GM21737 (cell line): ENCODE measurements at regions not wholly inside any gene's neighbourhood (a gene's known extent, or its start where the extent isn't known, plus 50 kb on each side); places are given as distances from the start of the nearest gene placed in this dataset.

ENCODE experiments used
- ATAC-seq: cut with Tn5 transposase; IDR thresholded peaks from one replicate; pipeline ENCODE4 v1.9.1; 2021; ENCODE audit warnings: mild to moderate bottlenecking, moderate library complexity; ENCODE audit not compliant: unreplicated experiment

- no peak for ATAC-seq
These were observed 253.0 kb upstream of the KLHL29 start for GRCh38 chr2:23132000-23132399.

- no peak for ATAC-seq
These were observed 252.0 kb upstream of the KLHL29 start for GRCh38 chr2:23132823-23133595.

GRCh38 chr2:23134726-23135125, 250.3 kb upstream of the KLHL29 start:
- no peak for ATAC-seq

- no peak for ATAC-seq
These were observed 249.4 kb upstream of the KLHL29 start for GRCh38 chr2:23135481-23136100.

- ATAC-seq: no peak
These were observed 247.8 kb upstream of the KLHL29 start for GRCh38 chr2:23137166-23137565.

- ATAC-seq: no peak
These were observed 246.3 kb upstream of the KLHL29 start for GRCh38 chr2:23138701-23139100.

- ATAC-seq: no peak
These were observed 239.5 kb upstream of the KLHL29 start for GRCh38 chr2:23145460-23145859.

- ATAC-seq: no peak
These were observed 239.0 kb upstream of the KLHL29 start for GRCh38 chr2:23146011-23146410.

GRCh38 chr2:23148342-23148741, 236.6 kb upstream of the KLHL29 start:
- ATAC-seq: no peak

- no peak for ATAC-seq
These were observed 235.2 kb upstream of the KLHL29 start for GRCh38 chr2:23149777-23150176.

GRCh38 chr2:23153484-23153883, 231.5 kb upstream of the KLHL29 start:
- ATAC-seq: no peak

GRCh38 chr2:23155022-23155421, 230.0 kb upstream of the KLHL29 start:
- no peak for ATAC-seq

GRCh38 chr2:23157812-23158211, 227.2 kb upstream of the KLHL29 start:
- ATAC-seq: no peak

GRCh38 chr2:23158306-23158705, 226.7 kb upstream of the KLHL29 start:
- no peak for ATAC-seq

- no peak for ATAC-seq
These were observed 225.1 kb upstream of the KLHL29 start for GRCh38 chr2:23159746-23160405.

- no peak for ATAC-seq
These were observed 220.8 kb upstream of the KLHL29 start for GRCh38 chr2:23164173-23164572.

GRCh38 chr2:23169896-23170295, 215.1 kb upstream of the KLHL29 start:
- no peak for ATAC-seq

GRCh38 chr2:23171108-23171507, 213.9 kb upstream of the KLHL29 start:
- ATAC-seq: no peak

GRCh38 chr2:23178396-23178795, 206.6 kb upstream of the KLHL29 start:
- ATAC-seq: no peak

- no peak for ATAC-seq
These were observed 201.2 kb upstream of the KLHL29 start for GRCh38 chr2:23183733-23184132.

GRCh38 chr2:23198316-23199114, 186.5 kb upstream of the KLHL29 start:
- ATAC-seq: no peak
